Endothelial cell of umbilical vein (primary cell): ENCODE measurements at regions not wholly inside any gene's neighbourhood (a gene's known extent, or its start where the extent isn't known, plus 50 kb on each side); places are given as distances from the start of the nearest gene placed in this dataset.

Experiments used
- EZH2 ChIP-seq: IDR thresholded peaks from 2 replicates; pipeline ENCODE4 v1.6.1; 2012; ENCODE audit warnings: borderline replicate concordance, low read depth, mild to moderate bottlenecking, moderate library complexity, low read length, inconsistent platforms; ENCODE audit not compliant: severe bottlenecking
- GATA2 ChIP-seq: IDR thresholded peaks from 2 replicates; pipeline ENCODE4 v1.7.0; 2011; ENCODE audit warnings: low read depth, mild to moderate bottlenecking, moderate library complexity, mixed read lengths, low read length; ENCODE audit not compliant: insufficient read length, insufficient read depth
- JUN ChIP-seq: IDR thresholded peaks from 2 replicates; pipeline ENCODE4 v1.6.1; 2011; ENCODE audit warnings: borderline replicate concordance, low read depth; ENCODE audit not compliant: insufficient read length, insufficient read depth
- MAX ChIP-seq: IDR thresholded peaks from 2 replicates; pipeline ENCODE4 v1.6.1; 2011; ENCODE audit not compliant: insufficient read depth, insufficient read length
- MYC ChIP-seq: IDR thresholded peaks from one replicate; pipeline ENCODE4 v1.6.1; 2011; ENCODE audit warnings: mild to moderate bottlenecking, low read depth, low read length
- POLR2A ChIP-seq: IDR thresholded peaks from 2 replicates; pipeline ENCODE4 v1.6.1; 2012; ENCODE audit warnings: low read depth, mild to moderate bottlenecking, control low read depth, low read length
- POLR2AphosphoS5 ChIP-seq: IDR thresholded peaks from 2 replicates; pipeline ENCODE4 v1.6.1; 2012; ENCODE audit warnings: low read depth, mild to moderate bottlenecking, control low read depth, low read length, moderate library complexity; ENCODE audit not compliant: insufficient read depth
- TF ChIP-seq, protein P1 (sequence below), 2 donors: IDR thresholded peaks; 1 replicate in 1 of 2; 2 replicates in 1 of 2; pipeline ENCODE4 v1.5.1; 2011; ENCODE audit warnings: low read length in 2 of 2, mild to moderate bottlenecking in 2 of 2, moderate library complexity in 2 of 2, control low read depth in 1 of 2, inconsistent platforms in 1 of 2, low read depth in 1 of 2; ENCODE audit not compliant: insufficient read depth in 1 of 2; ENCODE audit errors: extremely low read depth in 1 of 2

DNA sequence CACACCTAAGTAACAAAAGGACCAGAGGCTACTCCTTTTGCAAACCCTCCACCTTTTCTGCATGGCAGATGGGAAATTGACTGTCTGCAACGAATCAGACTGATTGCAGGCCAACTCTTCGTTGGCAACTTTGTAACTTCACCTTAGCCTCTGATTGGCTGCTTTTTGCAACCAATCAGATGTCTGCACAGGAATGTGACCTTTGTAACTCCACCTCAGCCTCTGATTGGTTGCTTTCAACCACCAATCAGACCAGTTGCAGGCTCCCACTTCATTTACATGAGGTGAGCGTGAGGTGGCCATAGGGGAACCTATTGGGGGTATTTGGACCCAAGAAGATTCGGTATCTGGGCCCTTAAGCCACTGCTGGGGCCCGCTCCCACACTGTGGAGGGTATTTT lies 209.0 kb downstream of the EN1 start:
- TF ChIP-seq, protein P1, sequence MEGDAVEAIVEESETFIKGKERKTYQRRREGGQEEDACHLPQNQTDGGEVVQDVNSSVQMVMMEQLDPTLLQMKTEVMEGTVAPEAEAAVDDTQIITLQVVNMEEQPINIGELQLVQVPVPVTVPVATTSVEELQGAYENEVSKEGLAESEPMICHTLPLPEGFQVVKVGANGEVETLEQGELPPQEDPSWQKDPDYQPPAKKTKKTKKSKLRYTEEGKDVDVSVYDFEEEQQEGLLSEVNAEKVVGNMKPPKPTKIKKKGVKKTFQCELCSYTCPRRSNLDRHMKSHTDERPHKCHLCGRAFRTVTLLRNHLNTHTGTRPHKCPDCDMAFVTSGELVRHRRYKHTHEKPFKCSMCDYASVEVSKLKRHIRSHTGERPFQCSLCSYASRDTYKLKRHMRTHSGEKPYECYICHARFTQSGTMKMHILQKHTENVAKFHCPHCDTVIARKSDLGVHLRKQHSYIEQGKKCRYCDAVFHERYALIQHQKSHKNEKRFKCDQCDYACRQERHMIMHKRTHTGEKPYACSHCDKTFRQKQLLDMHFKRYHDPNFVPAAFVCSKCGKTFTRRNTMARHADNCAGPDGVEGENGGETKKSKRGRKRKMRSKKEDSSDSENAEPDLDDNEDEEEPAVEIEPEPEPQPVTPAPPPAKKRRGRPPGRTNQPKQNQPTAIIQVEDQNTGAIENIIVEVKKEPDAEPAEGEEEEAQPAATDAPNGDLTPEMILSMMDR (IDR thresholded peaks at IDR 0.05; ENCODE audit: extremely low read depth in 1 of 2, insufficient read depth in 1 of 2, low read depth in 1 of 2, low read length in 2 of 2), result no peak
- TF ChIP-seq MYC, result no peak
- TF ChIP-seq EZH2, result no peak
- no peak for TF ChIP-seq MAX
- no peak for TF ChIP-seq POLR2A
- TF ChIP-seq POLR2AphosphoS5, result no peak
- no peak for TF ChIP-seq GATA2
- no peak for TF ChIP-seq JUN
